Right lobe of liver (tissue), 6 donors: ENCODE measurements at regions not wholly inside any gene's neighbourhood (a gene's known extent, or its start where the extent isn't known, plus 50 kb on each side); places are given as distances from the start of the nearest gene placed in this dataset.

Source experiments
- ATAC-seq, 4 donors: fragments of 200-7000 bp; cut with Tn5 transposase; one replicate each; pipeline ENCODE4 v1.9.1; 2020; ENCODE audit warnings: mild to moderate bottlenecking in 4 of 4, moderate library complexity in 4 of 4
- DNase-seq, 3 donors: peaks; one replicate each; pipeline ENCODE4 v3.0.0-alpha.2; 2020
- H3K27ac ChIP-seq, 3 donors: fragments of 200-600 bp; one replicate each; pipeline ENCODE4 v1.8.0; 2022
- H3K27me3 ChIP-seq, 2 donors: fragments of 200-600 bp; one replicate each; pipeline ENCODE4 v1.8.0; 2022
- H3K36me3 ChIP-seq, 4 donors: fragments of 200-600 bp; sonication (generic) in 1 of 4; one replicate each; pipeline versions ENCODE4 v1.5.1 to v1.8.0; 2017 to 2022; ENCODE audit warnings: control low read depth in 1 of 4
- H3K4me1 ChIP-seq, 4 donors: fragments of 200-600 bp; sonication (generic) in 1 of 4; one replicate each; pipeline versions ENCODE4 v1.5.1 to v1.8.0; 2017 to 2022; ENCODE audit warnings: control low read depth in 1 of 4
- H3K4me3 ChIP-seq, 3 donors: fragments of 200-600 bp; one replicate each; pipeline ENCODE4 v1.8.0; 2022
- H3K9me3 ChIP-seq, 4 donors: fragments of 200-600 bp; sonication (generic) in 1 of 4; one replicate each; pipeline versions ENCODE4 v1.5.1 to v1.8.0; 2017 to 2022; ENCODE audit warnings: control low read depth in 1 of 4
- CTCF ChIP-seq, 4 donors: fragments of 200-600 bp in 3 of 4; fragments of 450-650 bp in 1 of 4; IDR thresholded peaks; one replicate each; pipeline versions ENCODE4 v1.5.1 to v1.8.0; 2016 to 2022; ENCODE audit warnings: antibody characterized with exemption in 4 of 4, mild to moderate bottlenecking in 2 of 4
- POLR2A ChIP-seq: fragments of 450-650 bp; IDR thresholded peaks from one replicate; pipeline ENCODE4 v1.6.1; 2017; ENCODE audit warnings: antibody characterized with exemption, mild to moderate bottlenecking
- WGBS: methylation state at CpG from one replicate; pipeline ENCODE4 v1.1.6; 2018; ENCODE audit warnings: low coverage, low lambda C conversion rate; ENCODE audit not compliant: insufficient coverage; ENCODE audit errors: missing lambda C conversion rate; 5-methylcytosine and 5-hydroxymethylcytosine counted together
- intact Hi-C, 2 donors: fragments of 100-400 bp; cut with DNase I; formaldehyde crosslinking; loops; one replicate each; pipeline versions ENCODE4 v1.11.2 to v1.14.1; 2022
- donor health status: DM: no; HTN: yes; CAD: no.
- donor health status: DM: no; HTN: no; CAD: no.
- donor health status: DM: no; HTN: no; CAD: no.
- donor health status: DM: no; HTN: yes; CAD: no.
- donor health status: DM: no; HTN: yes; CAD: no.

- no peaks in the 10 kb centered on the region for H3K4me1 ChIP-seq
- intact Hi-C loops, result no loop called here
- DNase-seq (no peak), ATAC-seq (no peak)
- H3K36me3 ChIP-seq, result no peaks in the 10 kb centered on the region
- WGBS, result 60% methylated on average over 3 of the region's 3 CpGs
- H3K4me3 ChIP-seq, result no peak overlapping the region
- H3K27me3 ChIP-seq, result no peaks in the 10 kb centered on the region
- H3K27ac ChIP-seq, result no peak overlapping the region
- no peaks in the 10 kb centered on the region for H3K9me3 ChIP-seq
- no peak for TF ChIP-seq POLR2A
- no peak for TF ChIP-seq CTCF (IDR thresholded peaks at IDR 0.05)
Measured at GRCh38 chr16:63806794-63807506, 1314.9 kb downstream of the CDH11 start.

GRCh38 chr16:63804126-63804525 is 1317.7 kb downstream of the CDH11 start:
- no peaks in the 10 kb centered on the region for H3K27me3 ChIP-seq
- no peak for TF ChIP-seq CTCF (IDR thresholded peaks at IDR 0.05)
- H3K27ac ChIP-seq, result no peak overlapping the region
- H3K9me3 ChIP-seq, result no peaks in the 10 kb centered on the region
- WGBS, result 51% methylated on average over 2 of the region's 2 CpGs
- H3K36me3 ChIP-seq, result no peaks in the 10 kb centered on the region
- DNase-seq (no peak), ATAC-seq (no peak)
- no peak overlapping the region for H3K4me3 ChIP-seq
- no peaks in the 10 kb centered on the region for H3K4me1 ChIP-seq
- intact Hi-C loops, result no loop called here

- ATAC-seq (no peak), DNase-seq (no peak)
- intact Hi-C loops, result no loop called here
- TF ChIP-seq CTCF (IDR thresholded peaks at IDR 0.05) (peak in 2 of 4 donors; percentile 12 to 14), POLR2A (no peak)
- Histone ChIP-seq H3K9me3 (no peaks in the 10 kb centered on the region), H3K27ac (no peak overlapping the region), H3K36me3 (no peaks in the 10 kb centered on the region), H3K4me1 (no peaks in the 10 kb centered on the region), H3K27me3 (no peaks in the 10 kb centered on the region), H3K4me3 (no peak overlapping the region)
- WGBS, result 63% methylated on average over 2 of the region's 2 CpGs
Measured at GRCh38 chr16:63789603-63790002, 1332.3 kb downstream of the CDH11 start.

- no peak overlapping the region for H3K27ac ChIP-seq
- 100% methylated on average over 1 of the region's 1 CpG for WGBS
- no peaks in the 10 kb centered on the region for H3K4me1 ChIP-seq
- no peak overlapping the region for H3K4me3 ChIP-seq
- DNase-seq (no peak), ATAC-seq (no peak)
- no peaks in the 10 kb centered on the region for H3K36me3 ChIP-seq
- no peaks in the 10 kb centered on the region for H3K27me3 ChIP-seq
- no peaks in the 10 kb centered on the region for H3K9me3 ChIP-seq
- TF ChIP-seq CTCF (IDR thresholded peaks at IDR 0.05) (no peak), POLR2A (no peak)
- intact Hi-C loops, result no loop called here
Measured at GRCh38 chr16:63787014-63787413, 1334.8 kb downstream of the CDH11 start.

- H3K4me3 ChIP-seq, result no peak overlapping the region
- H3K9me3 ChIP-seq, result no peaks in the 10 kb centered on the region
- 28% methylated on average over 2 of the region's 2 CpGs for WGBS
- TF ChIP-seq CTCF (IDR thresholded peaks at IDR 0.05), result no peak
- TF ChIP-seq POLR2A, result no peak
- ATAC-seq (no peak), DNase-seq (no peak)
- no peaks in the 10 kb centered on the region for H3K27me3 ChIP-seq
- H3K36me3 ChIP-seq, result no peaks in the 10 kb centered on the region
- intact Hi-C loops, result no loop called here
- H3K27ac ChIP-seq, result no peak overlapping the region
- H3K4me1 ChIP-seq, result no peaks in the 10 kb centered on the region
Measured at GRCh38 chr16:63785170-63785569, 1336.7 kb downstream of the CDH11 start.
